Eye (tissue), 1 donor: ENCODE measurements at regions not wholly inside any gene's neighbourhood (a gene's known extent, or its start where the extent isn't known, plus 50 kb on each side); places are given as distances from the start of the nearest gene placed in this dataset.
"Not testable (repeated sequence)": the region's sequence is repeated elsewhere in the genome, so short reads cannot be mapped to it uniquely, and the experiment has no call there.

Source experiments
- DNase-seq: peaks from one replicate; pipeline ENCODE4 v3.0.0-alpha.2; 2015

DNA sequence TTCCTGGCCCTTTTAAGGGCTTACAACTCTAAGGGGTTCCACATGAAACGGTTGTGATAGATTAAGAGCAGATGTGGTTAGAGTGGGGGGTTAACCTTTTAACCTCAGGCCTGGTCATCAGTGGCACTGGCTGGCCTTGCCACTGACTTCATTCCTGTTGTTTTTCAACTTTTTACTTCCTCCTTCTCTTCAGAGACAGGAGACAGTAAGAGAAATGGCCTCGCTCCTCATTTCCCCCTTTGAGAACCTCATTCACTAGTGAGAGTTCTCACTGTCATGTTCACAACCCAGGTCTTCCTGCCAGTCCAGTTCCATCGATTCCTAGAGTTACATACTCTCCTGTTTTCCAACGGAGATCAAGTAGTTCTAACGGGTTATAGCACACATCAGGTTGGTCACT, 101.6 kb upstream of the SLC1A4 start:
- no peak for DNase-seq

DNA sequence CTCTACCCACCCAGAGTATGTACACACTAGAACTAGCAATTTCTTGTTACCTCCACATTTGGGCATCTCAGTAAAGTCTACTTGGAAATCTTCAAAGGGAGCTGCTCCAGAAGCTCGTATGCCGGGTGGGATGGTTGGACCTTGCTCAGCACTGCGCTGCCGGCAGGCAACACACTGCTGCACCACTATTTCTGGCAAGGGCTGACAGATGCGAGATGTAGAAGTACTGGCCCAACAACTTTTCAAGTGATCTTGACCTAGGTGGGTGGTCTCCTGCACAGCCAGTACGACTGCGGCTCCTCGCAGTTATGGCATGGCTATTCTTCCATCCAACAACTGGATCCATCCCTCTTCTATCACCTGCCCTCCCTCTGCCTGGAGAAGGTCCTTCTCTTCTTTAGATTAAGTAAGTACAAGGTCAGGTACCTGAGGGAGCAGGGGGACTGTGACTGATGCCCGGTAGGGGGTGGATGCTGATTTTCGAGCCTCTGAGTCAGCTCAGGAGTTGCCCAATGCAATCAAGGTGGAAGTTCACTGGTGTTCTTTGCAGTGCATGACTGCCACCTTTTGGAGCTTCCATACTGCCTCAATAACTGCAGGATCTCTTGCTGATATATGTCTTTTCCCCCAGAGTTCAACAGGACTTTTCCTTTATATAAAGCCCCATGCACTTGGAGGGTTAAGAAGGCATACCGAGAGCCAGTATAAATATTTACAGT, 100.4 kb upstream of the SLC1A4 start:
- no peak for DNase-seq

DNA sequence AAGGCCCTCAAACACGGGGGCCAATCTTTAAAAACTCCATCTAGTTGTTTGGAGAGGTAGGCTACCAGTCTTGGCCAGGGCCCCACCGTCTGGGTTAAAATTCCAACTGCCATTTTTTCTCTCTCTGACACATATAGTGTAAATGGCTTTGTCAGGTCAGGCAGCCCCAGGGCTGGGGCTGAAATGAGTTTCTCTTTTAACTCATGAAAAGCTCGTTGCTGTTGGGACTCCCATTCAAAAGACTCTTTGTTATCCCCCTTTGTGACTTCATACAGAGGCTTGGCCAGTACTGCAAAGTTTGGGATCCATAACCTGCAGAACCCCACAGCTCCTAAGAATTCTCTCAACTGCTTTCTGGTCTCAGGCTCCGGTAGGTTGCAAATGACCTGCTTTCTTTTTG, 99.4 kb upstream of the SLC1A4 start:
- DNase-seq: no peak

DNA sequence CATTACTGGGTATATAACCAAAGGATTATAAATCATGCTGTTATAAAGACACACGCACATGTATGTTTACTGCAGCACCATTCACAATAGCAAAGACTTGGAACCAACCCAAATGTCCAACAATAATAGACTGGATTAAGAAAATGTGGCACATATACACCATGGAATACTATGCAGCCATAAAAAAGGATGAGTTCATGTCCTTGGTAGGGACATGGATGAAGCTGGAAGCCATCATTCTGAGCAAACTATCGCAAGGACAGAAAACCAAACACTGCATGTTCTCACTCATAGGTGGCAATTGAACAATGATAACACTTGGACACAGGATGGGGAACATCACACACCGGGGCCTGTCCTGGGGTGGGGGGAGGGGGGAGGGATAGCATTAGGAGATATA, 92.6 kb upstream of the SLC1A4 start:
- DNase-seq: not testable (repeated sequence)

DNA sequence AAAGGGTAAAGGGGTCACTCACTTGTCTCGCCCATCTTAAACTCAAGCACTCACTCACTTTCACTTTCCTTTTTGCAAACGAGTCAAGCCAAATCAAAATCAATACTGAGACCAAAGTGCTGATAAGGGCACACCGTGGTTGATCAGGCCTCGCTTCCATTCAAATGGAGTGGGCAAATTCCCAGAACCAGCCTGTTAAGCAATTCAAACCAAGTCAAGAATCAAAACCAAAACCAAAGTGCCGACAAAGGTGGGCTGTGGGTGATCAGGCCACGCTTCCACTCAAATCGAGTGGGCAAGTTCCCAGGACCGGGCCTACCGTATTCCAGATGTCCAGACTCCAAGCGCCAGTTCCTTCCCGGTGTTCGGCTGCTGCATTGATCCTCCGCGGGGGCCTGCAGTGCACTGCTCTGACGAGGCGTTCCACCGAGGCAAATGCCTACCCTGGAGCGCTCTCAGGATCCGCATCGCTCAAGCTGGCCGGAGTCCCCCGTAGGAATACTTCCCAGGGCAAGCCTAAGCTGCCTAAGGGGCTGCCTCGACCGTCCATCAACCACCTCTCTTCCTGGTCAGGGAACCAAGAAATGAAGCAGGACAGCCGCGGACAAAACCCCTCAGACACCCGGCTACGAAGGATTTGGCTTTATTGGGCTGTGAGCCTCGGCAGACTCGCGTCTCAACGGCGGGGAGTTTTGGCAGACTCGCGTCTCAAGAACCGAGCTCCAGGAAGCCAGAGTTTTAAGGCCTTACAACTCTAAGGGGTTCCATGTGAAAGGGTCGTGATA, 89.9 kb upstream of the SLC1A4 start:
- no peak for DNase-seq

DNA sequence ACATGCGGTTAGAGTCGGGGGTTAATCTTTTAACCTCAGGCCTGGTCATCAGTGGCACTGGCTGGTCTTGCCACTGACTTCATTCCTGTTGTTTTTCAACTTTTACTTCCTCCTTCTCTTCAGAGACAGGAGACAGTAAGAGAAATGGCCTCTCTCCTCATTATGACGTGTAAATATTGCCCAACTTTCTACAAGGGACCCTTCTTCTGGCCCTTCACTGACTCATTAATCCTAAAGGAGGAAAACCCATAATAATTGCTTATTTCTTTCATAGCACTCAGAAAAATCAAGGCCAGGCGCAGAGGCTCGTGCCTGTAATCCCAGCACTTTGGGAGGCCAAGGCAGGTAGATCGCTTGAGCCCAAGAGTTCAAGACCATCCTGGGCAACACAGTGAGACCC, 89.3 kb upstream of the SLC1A4 start:
- not testable (repeated sequence) for DNase-seq

DNA sequence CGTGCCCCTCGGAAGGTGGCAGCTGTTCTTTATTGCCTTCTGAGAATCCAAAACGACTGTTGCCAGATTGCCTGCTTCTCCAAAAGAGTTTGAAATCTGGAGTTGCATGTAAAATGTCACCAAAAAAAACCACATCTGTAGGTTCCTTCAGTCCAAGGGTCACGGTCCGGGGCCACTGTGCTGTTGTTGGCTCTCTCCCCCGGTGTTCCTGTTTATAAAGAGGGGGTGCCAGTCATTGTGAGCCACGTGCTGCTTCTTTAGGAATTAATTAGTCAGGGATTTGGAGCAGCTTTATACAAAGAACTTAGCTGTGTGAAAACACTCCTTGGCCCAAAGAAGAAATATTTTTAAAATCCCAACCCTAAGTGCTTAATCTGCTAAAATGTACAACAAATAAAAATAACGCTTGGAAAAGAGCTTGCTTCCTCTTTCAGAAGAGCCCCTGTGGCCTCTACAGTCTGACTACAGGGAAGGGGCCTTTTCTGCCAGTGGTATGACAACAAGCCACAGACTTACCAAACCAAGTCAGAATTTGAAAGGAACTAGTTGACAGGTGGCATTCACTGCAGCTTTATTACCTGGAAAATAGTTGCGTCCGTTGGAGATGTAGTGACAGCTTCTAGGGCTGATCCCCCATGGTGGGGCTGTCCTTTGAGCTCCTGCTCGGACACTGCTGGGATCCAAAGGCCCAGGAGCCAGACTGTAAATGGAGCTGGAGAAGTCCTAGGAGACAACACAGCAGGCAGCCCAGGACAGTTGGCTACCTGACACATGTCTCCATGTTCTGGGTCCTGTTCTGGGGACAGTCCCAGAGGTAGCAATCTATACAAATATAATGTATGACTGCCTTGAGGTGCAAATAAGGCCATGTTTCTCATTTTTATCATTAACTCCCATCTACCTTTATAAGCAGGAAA, 84.5 kb upstream of the SLC1A4 start:
- DNase-seq: no peak

DNA sequence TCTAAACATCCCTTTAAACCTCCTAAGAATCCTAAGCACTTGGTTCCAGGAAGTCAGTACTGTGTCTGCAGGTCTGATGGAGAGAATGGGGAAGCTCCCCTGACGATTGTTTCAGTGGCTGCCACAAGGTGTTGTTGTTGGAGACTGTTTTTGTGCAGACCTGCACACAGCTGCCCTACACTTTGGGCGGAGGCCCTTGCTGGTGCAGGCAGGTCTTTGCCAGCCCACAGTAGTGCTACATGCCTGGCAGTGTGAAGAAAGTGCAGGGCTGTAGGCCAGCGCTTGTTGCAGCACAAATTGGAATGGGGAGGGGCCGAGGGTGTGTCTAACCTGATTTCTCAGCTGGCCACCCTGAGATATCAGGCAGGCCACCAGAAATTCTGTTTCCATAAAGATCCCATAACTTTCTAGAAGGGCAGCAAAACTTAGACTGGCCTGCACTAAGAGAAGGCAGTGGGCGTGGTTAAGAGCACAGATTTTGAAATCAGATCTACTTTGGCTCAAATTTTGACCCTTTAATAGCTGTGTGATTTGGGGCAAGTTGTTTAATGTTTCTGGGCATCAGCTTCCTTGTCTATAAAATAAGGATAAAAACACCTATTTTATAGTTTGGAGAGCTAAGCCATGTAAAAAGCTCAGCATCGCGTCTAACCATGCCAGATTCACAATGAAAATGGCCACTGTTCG, 83.7 kb upstream of the SLC1A4 start:
- no peak for DNase-seq

DNA sequence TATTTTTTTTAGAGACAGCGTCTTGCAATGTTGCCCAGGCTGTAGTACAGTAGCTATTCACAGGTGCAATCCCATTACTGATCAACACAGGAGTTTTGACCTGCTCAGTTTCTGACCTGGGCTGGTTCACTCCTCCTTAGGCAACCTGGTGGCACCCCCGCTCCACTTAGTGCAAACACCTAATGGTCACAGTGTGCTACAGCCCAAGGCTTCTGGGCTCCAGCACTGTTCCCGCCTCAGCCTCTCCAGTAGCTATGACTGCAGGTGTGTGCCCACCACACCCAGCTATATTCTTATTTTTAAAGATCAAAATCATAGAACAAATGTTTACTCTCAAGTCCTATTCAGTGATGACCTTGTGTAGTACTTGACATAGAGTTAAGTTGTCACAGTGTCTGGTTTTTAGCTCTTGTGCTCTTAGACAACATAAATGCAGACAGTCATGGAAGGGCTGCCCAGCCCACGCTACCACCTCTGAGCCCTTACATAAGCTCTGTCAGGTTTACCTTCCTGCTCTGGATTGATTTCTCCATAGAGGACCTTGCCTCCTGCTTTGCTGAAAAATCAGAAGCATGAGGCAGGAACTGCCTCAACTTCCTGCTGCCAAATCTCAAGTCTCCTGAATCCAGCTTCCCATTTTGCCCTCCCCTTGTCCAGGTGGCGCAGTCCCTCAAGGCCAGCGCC, 82.2 kb upstream of the SLC1A4 start:
- no peak for DNase-seq

DNA sequence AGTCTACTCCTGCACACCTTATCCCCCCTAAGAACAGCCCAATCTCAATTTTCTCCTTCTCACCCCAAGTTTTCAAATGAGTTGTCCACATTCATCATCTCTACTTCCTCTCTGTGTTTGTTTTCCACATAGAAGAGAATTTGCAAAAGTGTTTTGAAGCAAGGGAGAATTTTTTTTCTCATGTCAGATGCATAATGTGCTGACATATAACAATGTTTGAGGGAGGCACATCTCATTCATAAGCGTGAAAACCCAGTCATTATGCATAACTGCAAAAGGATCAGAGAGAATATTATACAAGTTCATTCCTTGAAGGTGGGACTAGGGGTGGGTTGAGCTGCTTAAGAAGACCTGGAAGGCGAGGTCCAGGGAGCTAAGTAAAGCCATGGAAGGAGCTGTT, 80.8 kb upstream of the SLC1A4 start:
- no peak for DNase-seq

DNA sequence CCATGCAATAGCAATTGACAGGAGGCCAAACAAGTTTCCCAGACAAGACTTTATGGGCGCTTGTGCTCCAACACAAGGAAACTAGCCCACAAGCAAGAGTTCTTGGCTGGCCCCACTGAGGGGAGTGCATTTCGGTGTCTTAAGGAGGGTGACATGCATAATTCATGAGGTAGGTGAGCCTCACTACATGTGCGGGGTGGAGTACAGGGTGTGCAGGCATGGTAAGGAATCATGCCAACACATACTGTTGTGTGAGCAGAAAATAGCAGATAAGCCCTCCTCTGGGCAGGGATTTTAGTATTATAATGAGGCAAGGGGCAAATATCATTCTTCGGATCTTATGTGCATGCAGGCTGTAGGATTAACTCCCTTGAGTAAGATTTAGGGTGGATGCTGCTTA, 78.7 kb upstream of the SLC1A4 start:
- DNase-seq: no peak

GRCh38 chr2:64910972-64911433, 78.2 kb upstream of the SLC1A4 start:
- no peak for DNase-seq

DNA sequence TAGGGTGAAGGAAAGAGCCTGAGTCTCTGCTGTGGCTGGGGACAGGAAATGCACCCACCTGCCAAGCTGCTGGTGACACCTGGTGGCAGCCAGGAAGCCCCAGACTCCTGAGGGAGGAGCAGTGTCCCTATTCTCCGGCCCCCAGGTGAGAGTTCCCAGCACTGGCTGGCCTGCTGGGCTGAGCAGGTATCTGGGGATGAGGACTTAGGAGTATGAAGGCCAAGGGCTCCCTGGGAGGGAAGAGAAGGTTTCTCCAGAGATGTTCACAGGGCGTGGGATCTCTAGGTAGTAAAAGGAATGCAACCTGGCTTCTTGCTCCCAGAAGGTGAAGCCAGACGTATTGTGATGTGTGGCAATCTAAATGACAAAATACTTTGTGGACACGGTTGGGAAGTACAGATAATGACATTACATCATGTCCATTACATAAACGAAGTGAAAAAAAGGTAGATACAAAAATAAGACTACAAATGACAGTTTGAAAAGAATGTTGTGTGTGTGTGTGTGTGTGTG, 75.8 kb upstream of the SLC1A4 start:
- no peak for DNase-seq

GRCh38 chr2:64914247-64914646, 75.0 kb upstream of the SLC1A4 start:
- no peak for DNase-seq

DNA sequence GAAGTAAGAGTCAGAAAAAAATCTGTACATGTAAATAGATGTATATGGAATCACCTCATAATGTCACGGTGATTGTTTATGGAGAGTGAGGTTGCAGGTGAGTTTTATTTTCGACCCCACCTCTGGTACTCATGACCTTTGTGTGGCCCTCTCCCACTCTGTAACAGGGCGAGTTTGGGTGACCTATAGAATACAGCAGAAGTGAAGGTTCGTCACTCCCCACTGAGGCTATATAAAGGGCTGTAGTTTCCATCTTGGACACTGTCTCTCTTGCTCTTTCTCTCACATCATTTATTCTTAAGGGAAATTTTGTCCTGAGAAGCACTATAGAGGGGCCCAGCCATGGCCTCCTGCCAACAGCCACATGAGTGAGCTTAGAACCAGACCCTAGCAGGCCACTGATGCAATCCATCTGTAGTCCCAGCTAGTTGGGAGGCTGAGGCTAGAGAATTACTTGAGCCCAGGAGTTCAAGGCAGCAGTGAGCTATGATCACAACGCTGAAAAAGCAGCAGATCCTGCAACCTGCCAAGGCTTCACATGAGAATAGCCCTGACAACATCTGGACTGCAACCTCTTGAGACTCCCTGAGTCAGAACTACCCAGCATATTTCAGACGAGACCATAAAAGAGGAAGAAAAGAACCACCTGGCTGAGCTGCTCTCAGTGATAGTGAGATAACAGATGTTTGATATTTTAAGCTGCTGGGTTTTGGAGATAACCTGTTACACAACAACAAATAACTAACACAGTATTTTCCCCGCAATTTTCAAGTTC, 74.3 kb upstream of the SLC1A4 start:
- no peak for DNase-seq

DNA sequence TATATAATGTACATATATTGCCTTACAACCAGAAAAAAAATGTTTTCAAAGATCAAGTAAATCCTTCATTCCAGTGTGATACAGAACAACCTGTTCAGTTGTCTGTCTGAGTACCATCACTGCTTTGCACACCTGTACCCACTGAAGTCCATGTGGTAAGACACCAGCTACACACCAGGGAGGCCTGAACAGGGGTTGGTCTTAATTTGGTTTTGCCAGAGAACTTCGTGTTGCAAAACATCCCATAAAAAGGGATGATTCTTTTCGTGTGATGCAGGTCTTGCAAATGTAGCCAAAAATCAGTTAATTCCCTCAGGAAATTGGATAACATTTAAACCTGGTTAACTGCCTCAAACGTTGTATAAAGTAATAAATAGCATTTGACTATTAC, 73.7 kb upstream of the SLC1A4 start:
- no peak for DNase-seq

- no peak for DNase-seq
These were observed 70.8 kb upstream of the SLC1A4 start for GRCh38 chr2:64918220-64918886.

GRCh38 chr2:64919261-64919660, 69.9 kb upstream of the SLC1A4 start:
- no peak for DNase-seq

DNA sequence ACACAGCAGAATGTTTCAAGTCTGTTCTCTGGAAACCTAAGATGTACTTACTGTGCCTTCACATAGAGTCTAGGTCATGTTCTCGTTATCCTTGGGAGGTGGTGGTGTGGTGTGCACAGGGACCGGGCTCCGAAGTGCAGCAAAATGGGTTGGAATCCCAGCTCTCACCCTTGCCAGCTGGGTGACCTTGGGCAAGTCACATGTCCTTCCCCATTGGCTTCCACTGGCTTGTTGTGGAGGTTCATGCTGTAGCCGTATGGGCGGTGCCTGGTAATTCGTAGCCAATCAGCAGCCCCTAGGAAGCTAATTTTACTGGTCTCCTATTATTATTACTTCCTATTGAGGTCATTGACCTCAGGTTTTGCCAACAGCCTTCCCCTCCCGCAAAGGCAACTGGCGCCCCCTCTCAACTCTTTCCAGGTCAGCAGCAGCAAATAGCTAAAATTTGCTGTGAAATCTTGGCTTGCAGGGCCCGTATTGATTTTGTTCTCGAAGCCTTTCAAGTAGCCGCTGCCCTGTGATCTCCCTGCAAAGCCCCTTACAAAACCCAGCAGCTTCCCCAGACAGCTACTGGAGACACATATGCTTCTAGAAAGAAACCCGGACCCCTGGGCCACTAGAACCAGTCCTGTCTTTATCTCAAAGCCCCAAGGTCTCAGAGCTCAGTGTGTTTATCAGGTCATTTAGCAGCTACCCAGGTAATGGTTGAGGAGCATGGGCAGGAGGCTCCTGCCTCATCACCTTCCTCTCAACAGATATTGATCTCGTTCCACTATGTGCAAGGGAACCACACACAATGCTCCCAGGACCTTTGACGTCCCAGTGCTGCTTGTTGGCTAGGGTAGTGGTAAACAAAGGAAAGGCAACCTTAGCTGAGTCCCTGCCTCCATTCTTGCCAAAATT, 66.5 kb upstream of the SLC1A4 start:
- DNase-seq: no peak

DNA sequence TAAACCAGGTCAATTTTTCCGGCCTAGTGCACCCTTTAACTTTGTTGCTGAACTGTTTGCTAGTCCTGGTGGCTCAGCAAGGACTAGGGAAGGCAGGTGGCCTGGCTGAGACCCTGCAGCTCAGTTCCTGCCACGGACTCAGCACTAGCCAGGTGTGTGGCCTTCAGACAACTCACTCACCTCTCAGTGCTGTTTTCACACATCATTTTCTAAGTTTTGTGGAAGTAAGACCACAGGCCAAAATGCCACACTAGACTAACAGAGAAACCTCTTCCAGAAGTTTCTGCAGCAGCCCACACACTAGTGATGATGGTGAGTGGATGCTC, 65.9 kb upstream of the SLC1A4 start:
- no peak for DNase-seq
